ENCODE measurements at regions not wholly inside any gene's neighbourhood (a gene's known extent, or its start where the extent isn't known, plus 50 kb on each side); places are given as distances from the start of the nearest gene placed in this dataset.

DNA sequence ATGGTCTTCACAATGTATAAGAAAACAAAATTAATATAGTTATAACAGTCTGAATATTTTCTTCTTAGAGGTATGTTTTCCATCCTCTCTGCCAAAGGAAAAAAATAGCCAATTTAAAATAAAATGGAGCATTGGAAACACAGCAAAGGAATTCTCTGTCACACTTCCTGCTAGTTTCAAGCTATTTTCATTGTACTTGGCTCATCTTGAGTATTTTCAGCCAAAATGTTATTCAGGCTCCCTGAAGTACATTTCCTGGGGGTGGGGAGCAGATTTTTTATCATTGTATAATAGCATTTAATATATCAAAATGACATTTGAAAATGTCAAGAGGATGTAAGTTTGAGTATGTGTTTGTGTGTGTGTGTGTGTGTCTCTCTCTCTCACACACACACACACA is 463.6 kb upstream of the REG3G start:
- TF ChIP-seq, protein P1, sequence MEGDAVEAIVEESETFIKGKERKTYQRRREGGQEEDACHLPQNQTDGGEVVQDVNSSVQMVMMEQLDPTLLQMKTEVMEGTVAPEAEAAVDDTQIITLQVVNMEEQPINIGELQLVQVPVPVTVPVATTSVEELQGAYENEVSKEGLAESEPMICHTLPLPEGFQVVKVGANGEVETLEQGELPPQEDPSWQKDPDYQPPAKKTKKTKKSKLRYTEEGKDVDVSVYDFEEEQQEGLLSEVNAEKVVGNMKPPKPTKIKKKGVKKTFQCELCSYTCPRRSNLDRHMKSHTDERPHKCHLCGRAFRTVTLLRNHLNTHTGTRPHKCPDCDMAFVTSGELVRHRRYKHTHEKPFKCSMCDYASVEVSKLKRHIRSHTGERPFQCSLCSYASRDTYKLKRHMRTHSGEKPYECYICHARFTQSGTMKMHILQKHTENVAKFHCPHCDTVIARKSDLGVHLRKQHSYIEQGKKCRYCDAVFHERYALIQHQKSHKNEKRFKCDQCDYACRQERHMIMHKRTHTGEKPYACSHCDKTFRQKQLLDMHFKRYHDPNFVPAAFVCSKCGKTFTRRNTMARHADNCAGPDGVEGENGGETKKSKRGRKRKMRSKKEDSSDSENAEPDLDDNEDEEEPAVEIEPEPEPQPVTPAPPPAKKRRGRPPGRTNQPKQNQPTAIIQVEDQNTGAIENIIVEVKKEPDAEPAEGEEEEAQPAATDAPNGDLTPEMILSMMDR (IDR thresholded peaks at IDR 0.05) = no peak
- no peak for TF ChIP-seq POLR2A (IDR thresholded peaks at IDR 0.05)

Data from testis (tissue), 2 donors.